NT2/D1 (cell line): ENCODE measurements at regions not wholly inside any gene's neighbourhood (a gene's known extent, or its start where the extent isn't known, plus 50 kb on each side); places are given as distances from the start of the nearest gene placed in this dataset.

Source experiments
- SUZ12 ChIP-seq: IDR thresholded peaks from 2 replicates; pipeline ENCODE4 v1.6.1; 2011; ENCODE audit not compliant: insufficient read length, insufficient read depth; ENCODE audit errors: extremely low read depth
- YY1 ChIP-seq: IDR thresholded peaks from 2 replicates; pipeline ENCODE4 v1.6.1; 2011; ENCODE audit not compliant: insufficient read length, insufficient read depth
- ZNF274 ChIP-seq: IDR thresholded peaks from 2 replicates; pipeline ENCODE4 v1.6.1; 2011; ENCODE audit warnings: mild to moderate bottlenecking, low read depth, low read length

GRCh38 chr6:26186652-26187051 is 99.4 kb downstream of the HFE start:
- TF ChIP-seq ZNF274 (no peak), YY1 (no peak), SUZ12 (no peak)
